Uterus (tissue), 2 donors: ENCODE measurements at regions not wholly inside any gene's neighbourhood (a gene's known extent, or its start where the extent isn't known, plus 50 kb on each side); places are given as distances from the start of the nearest gene placed in this dataset.

Experiments used
- CTCF ChIP-seq, 4 experiments: fragments of 200-600 bp in 2 of 4; fragments of 450-650 bp in 2 of 4; sonication (generic) in 2 of 4; IDR thresholded peaks; one replicate each; pipeline ENCODE4 v1.5.1; 2016 to 2019; ENCODE audit warnings: antibody characterized with exemption in 4 of 4, mild to moderate bottlenecking in 2 of 4, moderate library complexity in 1 of 4
- POLR2A ChIP-seq, 2 donors: fragments of 450-650 bp; IDR thresholded peaks; one replicate each; pipeline ENCODE4 v1.6.1; 2016; ENCODE audit warnings: antibody characterized with exemption in 2 of 2, mild to moderate bottlenecking in 1 of 2, moderate library complexity in 1 of 2

- TF ChIP-seq CTCF (IDR thresholded peaks at IDR 0.05) (no peak), POLR2A (IDR thresholded peaks at IDR 0.05) (no peak)
These were observed 415.8 kb upstream of the DSEL start for GRCh38 chr18:67932271-67932670.
